Thyroid gland (tissue), 4 donors: ENCODE measurements at regions not wholly inside any gene's neighbourhood (a gene's known extent, or its start where the extent isn't known, plus 50 kb on each side); places are given as distances from the start of the nearest gene placed in this dataset.

Experiments used
- DNase-seq, 2 donors: peaks; one replicate each; pipeline ENCODE4 v3.0.0-alpha.2; 2019
- H3K27ac ChIP-seq, 3 donors: fragments of 200-600 bp; sonication (generic); 1 replicate in 2 of 3; 2 replicates in 1 of 3; pipeline ENCODE4 v1.5.1; 2016 to 2019; ENCODE audit warnings: mild to moderate bottlenecking in 1 of 3, moderate library complexity in 1 of 3
- H3K27me3 ChIP-seq: fragments of 200-600 bp; sonication (generic); one replicate; pipeline ENCODE4 v1.5.1; 2019
- H3K36me3 ChIP-seq, 2 donors: fragments of 200-600 bp; sonication (generic); one replicate each; pipeline ENCODE4 v1.5.1; 2016 to 2019
- H3K4me1 ChIP-seq, 2 donors: fragments of 200-600 bp; sonication (generic); one replicate each; pipeline ENCODE4 v1.5.1; 2017 to 2019
- H3K4me3 ChIP-seq, 3 donors: fragments of 200-600 bp; sonication (generic); replicated peaks in 1 of 3; 1 replicate in 2 of 3; 2 replicates in 1 of 3; pipeline ENCODE4 v1.5.1; 2016; ENCODE audit warnings: mild to moderate bottlenecking in 1 of 3
- H3K9me3 ChIP-seq: fragments of 200-600 bp; sonication (generic); one replicate; pipeline ENCODE4 v1.5.1; 2017
- CTCF ChIP-seq, 6 experiments: fragments of 200-600 bp in 3 of 6; fragments of 450-650 bp in 3 of 6; sonication (generic) in 3 of 6; IDR thresholded peaks; one replicate each; pipeline ENCODE4 v1.5.1; 2016 to 2019; ENCODE audit warnings: antibody characterized with exemption in 6 of 6, mild to moderate bottlenecking in 2 of 6, inconsistent platforms in 1 of 6, moderate library complexity in 1 of 6
- POLR2A ChIP-seq, 2 donors: fragments of 450-650 bp; IDR thresholded peaks; one replicate each; pipeline ENCODE4 v1.6.1; 2017; ENCODE audit warnings: antibody characterized with exemption in 2 of 2, mild to moderate bottlenecking in 2 of 2, moderate library complexity in 1 of 2
- whole genome bisulfite sequencing, 2 donors: methylation state at CpG; one replicate each; pipeline ENCODE4 v1.1.5; 2017; 5-methylcytosine and 5-hydroxymethylcytosine counted together
- intact Hi-C: fragments of 100-400 bp; cut with DNase I; formaldehyde crosslinking; loops from one replicate; pipeline ENCODE4 v1.15.1; 2023

DNA sequence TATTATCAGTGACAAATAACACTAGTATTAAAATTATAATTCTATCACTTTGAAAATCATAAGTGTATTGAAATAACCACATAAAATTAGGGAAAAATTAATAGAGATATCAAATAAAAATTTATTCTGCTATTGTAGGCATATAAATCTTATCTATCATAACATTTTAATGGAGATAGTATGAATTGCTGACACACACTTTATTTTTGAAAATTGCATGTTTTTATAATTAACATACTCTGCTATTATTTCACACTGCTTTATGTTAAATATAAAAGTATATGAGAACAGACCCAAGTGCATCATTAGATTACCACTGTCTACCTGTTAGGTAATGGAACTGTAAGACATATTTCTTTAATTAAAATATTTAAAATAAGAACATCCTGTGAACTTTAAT, 2150.2 kb downstream of the ARAP2 start:
- intact Hi-C loops, result no loop called here
- DNase-seq, result no peak
- Histone ChIP-seq H3K4me1 (no peaks in the 10 kb centered on the region), H3K27me3 (no peaks in the 10 kb centered on the region), H3K4me3 (no peak overlapping the region), H3K9me3 (no peaks in the 10 kb centered on the region), H3K36me3 (no peaks in the 10 kb centered on the region), H3K27ac (no peak overlapping the region)
- TF ChIP-seq POLR2A (IDR thresholded peaks at IDR 0.05) (no peak), CTCF (IDR thresholded peaks at IDR 0.05) (no peak)

- intact Hi-C loops, result no loop called here
- WGBS, 2 donors, result 87 to 94% methylated on average over 1 of the region's 1 CpG
Observed at GRCh38 chr4:34105311-34105710, 2139.0 kb downstream of the ARAP2 start.

DNA sequence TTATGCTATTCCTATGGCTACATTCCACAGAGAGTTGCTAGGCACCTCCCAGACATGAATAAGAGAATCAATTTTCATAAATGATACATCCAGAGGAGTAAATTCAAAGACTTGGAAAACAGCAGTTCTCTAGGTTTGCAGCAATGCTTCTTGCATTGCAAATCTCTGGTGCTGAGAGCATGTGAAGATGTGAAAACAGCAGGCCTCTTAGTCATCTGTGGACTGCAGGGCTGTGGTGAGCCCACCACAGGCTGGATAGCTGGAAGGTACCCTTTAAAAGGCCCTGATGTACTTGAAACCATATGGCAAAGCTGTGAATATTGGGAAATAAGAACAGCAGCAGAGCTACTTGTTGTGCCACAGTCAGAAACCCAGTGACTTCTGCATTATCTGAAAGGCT, 2135.9 kb downstream of the ARAP2 start:
- Histone ChIP-seq H3K27me3 (no peaks in the 10 kb centered on the region), H3K4me3 (no peak overlapping the region), H3K9me3 (no peaks in the 10 kb centered on the region), H3K4me1 (no peaks in the 10 kb centered on the region), H3K36me3 (no peaks in the 10 kb centered on the region), H3K27ac (no peak overlapping the region)
- TF ChIP-seq POLR2A (IDR thresholded peaks at IDR 0.05) (no peak), CTCF (IDR thresholded peaks at IDR 0.05) (no peak)
- DNase-seq, result no peak
- intact Hi-C loops, result no loop called here

More at GRCh38 chr4:34105311-34105710, 2139.0 kb downstream of the ARAP2 start:
- Histone ChIP-seq H3K4me3 (no peak overlapping the region), H3K4me1 (no peaks in the 10 kb centered on the region), H3K9me3 (no peaks in the 10 kb centered on the region), H3K27ac (no peak overlapping the region), H3K36me3 (no peaks in the 10 kb centered on the region), H3K27me3 (no peaks in the 10 kb centered on the region)
- no peak for DNase-seq
- no peak for TF ChIP-seq CTCF (IDR thresholded peaks at IDR 0.05)
- no peak for TF ChIP-seq POLR2A (IDR thresholded peaks at IDR 0.05)

- DNase-seq, result no peak
- H3K27me3 ChIP-seq, result no peaks in the 10 kb centered on the region
- no peaks in the 10 kb centered on the region for H3K9me3 ChIP-seq
- 89 to 92% methylated on average over 2 of the region's 2 CpGs for WGBS, 2 donors
- H3K4me3 ChIP-seq, result no peak overlapping the region
- H3K36me3 ChIP-seq, result no peaks in the 10 kb centered on the region
- no peaks in the 10 kb centered on the region for H3K4me1 ChIP-seq
- no peak overlapping the region for H3K27ac ChIP-seq
- intact Hi-C loops, result no loop called here
- TF ChIP-seq POLR2A (IDR thresholded peaks at IDR 0.05) (no peak), CTCF (IDR thresholded peaks at IDR 0.05) (no peak)
Observed at GRCh38 chr4:34112573-34112972, 2131.7 kb downstream of the ARAP2 start.

DNA sequence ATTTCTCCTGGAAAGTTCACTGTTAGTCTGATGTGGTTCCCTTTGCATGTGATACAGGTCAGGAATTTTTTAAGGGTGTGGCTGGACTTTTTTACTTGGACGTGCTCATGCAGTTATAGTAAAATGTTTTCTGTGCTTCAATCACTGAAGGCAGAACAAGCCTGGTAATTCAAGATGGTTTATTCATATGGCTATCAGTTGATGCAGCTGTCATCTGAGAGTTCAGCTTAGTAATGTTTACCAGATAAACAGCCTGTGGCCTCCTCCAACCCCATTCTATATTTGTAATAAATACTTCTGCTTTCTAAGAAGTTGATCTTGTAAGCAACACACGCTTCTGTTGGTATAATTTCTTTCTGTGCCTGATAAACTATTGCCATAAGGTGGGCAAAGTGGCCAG, 2105.9 kb downstream of the ARAP2 start:
- intact Hi-C loops, result no loop called here
- no peak for TF ChIP-seq POLR2A (IDR thresholded peaks at IDR 0.05)
- no peak for TF ChIP-seq CTCF (IDR thresholded peaks at IDR 0.05)
- no peaks in the 10 kb centered on the region for H3K4me1 ChIP-seq
- H3K9me3 ChIP-seq, result no peaks in the 10 kb centered on the region
- DNase-seq, result no peak
- H3K27ac ChIP-seq, result no peak overlapping the region
- H3K36me3 ChIP-seq, result no peaks in the 10 kb centered on the region
- H3K4me3 ChIP-seq, result no peak overlapping the region
- no peaks in the 10 kb centered on the region for H3K27me3 ChIP-seq
- WGBS, 2 donors, result 75 to 81% methylated on average over 2 of the region's 2 CpGs
